H9 (cell line): ENCODE measurements at regions not wholly inside any gene's neighbourhood (a gene's known extent, or its start where the extent isn't known, plus 50 kb on each side); places are given as distances from the start of the nearest gene placed in this dataset.

ENCODE experiments used
- DNase-seq: peaks from one replicate; pipeline ENCODE4 v3.0.0-alpha.2; 2017
- H2AFZ ChIP-seq: one replicate; pipeline ENCODE4 v1.6.1; 2013; ENCODE audit warnings: mild to moderate bottlenecking, low read length, control low read depth, moderate library complexity
- H2AK5ac ChIP-seq: 2 replicates; pipeline ENCODE4 v1.6.1; 2013; ENCODE audit warnings: low read length, control low read depth, mixed read lengths; ENCODE audit not compliant: insufficient read length
- H2BK120ac ChIP-seq: one replicate; pipeline ENCODE4 v1.6.1; 2013; ENCODE audit warnings: low read depth, mild to moderate bottlenecking, low read length, control low read depth, inconsistent platforms; ENCODE audit not compliant: poor library complexity, severe bottlenecking
- H2BK12ac ChIP-seq: 2 replicates; pipeline ENCODE4 v1.6.1; 2013; ENCODE audit warnings: low read length, control low read depth, mixed read lengths, low read depth; ENCODE audit not compliant: insufficient read length
- H2BK15ac ChIP-seq: 2 replicates; pipeline ENCODE4 v1.6.1; 2013; ENCODE audit warnings: low read depth, low read length, control low read depth
- H2BK20ac ChIP-seq: one replicate; pipeline ENCODE4 v1.6.1; 2013; ENCODE audit warnings: low read depth, mild to moderate bottlenecking, low read length, control low read depth, inconsistent platforms; ENCODE audit not compliant: poor library complexity, severe bottlenecking
- H2BK5ac ChIP-seq: 2 replicates; pipeline ENCODE4 v1.6.1; 2013; ENCODE audit warnings: low read length, control low read depth, mixed read lengths; ENCODE audit not compliant: insufficient read length
- H3K14ac ChIP-seq: 2 replicates; pipeline ENCODE4 v1.6.1; 2013; ENCODE audit warnings: low read length, control low read depth; ENCODE audit not compliant: insufficient read depth
- H3K18ac ChIP-seq: 2 replicates; pipeline ENCODE4 v1.6.1; 2013; ENCODE audit warnings: low read depth, mild to moderate bottlenecking, mixed read lengths, low read length, control low read depth; ENCODE audit not compliant: insufficient read length
- H3K23ac ChIP-seq: 2 replicates; pipeline ENCODE4 v1.6.1; 2013; ENCODE audit warnings: low read length, control low read depth, mixed read lengths, low read depth; ENCODE audit not compliant: insufficient read length
- H3K23me2 ChIP-seq: 2 replicates; pipeline ENCODE4 v1.6.1; 2013; ENCODE audit warnings: low read depth, mild to moderate bottlenecking, mixed read lengths, low read length, control low read depth; ENCODE audit not compliant: insufficient read length, poor library complexity, severe bottlenecking
- H3K27ac ChIP-seq: 2 replicates; pipeline ENCODE4 v1.5.1; 2013; ENCODE audit warnings: low read length, control low read depth, mixed read lengths, low read depth; ENCODE audit not compliant: insufficient read length
- H3K27me3 ChIP-seq: 2 replicates; pipeline ENCODE4 v1.6.1; 2013; ENCODE audit warnings: low read length, control low read depth, inconsistent platforms; ENCODE audit not compliant: insufficient read depth
- H3K4ac ChIP-seq: 2 replicates; pipeline ENCODE4 v1.6.1; 2013; ENCODE audit warnings: low read depth, mild to moderate bottlenecking, control low read depth, inconsistent platforms, low read length, moderate library complexity
- H3K4me1 ChIP-seq: 2 replicates; pipeline ENCODE4 v1.6.1; 2013; ENCODE audit warnings: low read length, control low read depth, inconsistent platforms; ENCODE audit not compliant: insufficient read depth
- H3K4me2 ChIP-seq: 2 replicates; pipeline ENCODE4 v1.6.1; 2013; ENCODE audit warnings: low read length, control low read depth, mixed read lengths; ENCODE audit not compliant: insufficient read length, insufficient read depth
- H3K56ac ChIP-seq: 2 replicates; pipeline ENCODE4 v1.6.1; 2013; ENCODE audit warnings: low read depth, mild to moderate bottlenecking, mixed read lengths, low read length, control low read depth; ENCODE audit not compliant: insufficient read length
- H3K79me1 ChIP-seq: 2 replicates; pipeline ENCODE4 v1.6.1; 2013; ENCODE audit warnings: low read depth, mild to moderate bottlenecking, moderate library complexity, low read length, control low read depth, inconsistent platforms; ENCODE audit not compliant: insufficient read depth, poor library complexity, severe bottlenecking
- H3K79me2 ChIP-seq: 2 replicates; pipeline ENCODE4 v1.6.1; 2013; ENCODE audit warnings: low read length, control low read depth, inconsistent platforms; ENCODE audit not compliant: insufficient read depth
- H3K9ac ChIP-seq: 2 replicates; pipeline ENCODE4 v1.6.1; 2013; ENCODE audit warnings: low read length, control low read depth, mixed read lengths; ENCODE audit not compliant: insufficient read length; ENCODE audit errors: extremely low read depth
- H3K9me3 ChIP-seq: one replicate; pipeline ENCODE4 v1.6.1; 2013; ENCODE audit warnings: low read depth, low read length, inconsistent platforms; ENCODE audit not compliant: control insufficient read depth
- H3T11ph ChIP-seq: one replicate; pipeline ENCODE4 v1.6.1; 2013; ENCODE audit warnings: mild to moderate bottlenecking, low read length, control low read depth, inconsistent platforms
- H4K20me1 ChIP-seq: one replicate; pipeline ENCODE4 v1.6.1; 2013; ENCODE audit not compliant: control insufficient read depth, insufficient read length, insufficient read depth
- H4K5ac ChIP-seq: 2 replicates; pipeline ENCODE4 v1.6.1; 2013; ENCODE audit warnings: low read depth, mild to moderate bottlenecking, mixed read lengths, low read length, control low read depth; ENCODE audit not compliant: insufficient read length
- H4K8ac ChIP-seq: replicated peaks from 2 replicates; pipeline ENCODE4 v1.6.1; 2013; ENCODE audit warnings: low read length, control low read depth, mixed read lengths, low read depth; ENCODE audit not compliant: insufficient read length
- H4K91ac ChIP-seq: 2 replicates; pipeline ENCODE4 v1.6.1; 2013; ENCODE audit warnings: low read depth, mild to moderate bottlenecking, moderate library complexity, mixed read lengths, low read length, control low read depth; ENCODE audit not compliant: insufficient read length
- H3K27ac Mint-ChIP-seq, 3 experiments: 2 replicates in 2 of 3; 3 replicates in 1 of 3; pipeline ENCODE4 v1.8.0; 2020 to 2021; ENCODE audit warnings: mixed read lengths in 3 of 3, mild to moderate bottlenecking in 1 of 3, moderate library complexity in 1 of 3
- H3K27me3 Mint-ChIP-seq: 2 replicates; pipeline ENCODE4 v1.8.0; 2021; ENCODE audit warnings: low read depth, mild to moderate bottlenecking, moderate library complexity, mixed read lengths
- H3K36me3 Mint-ChIP-seq, 3 experiments: 2 replicates in 2 of 3; 3 replicates in 1 of 3; pipeline ENCODE4 v1.8.0; 2020 to 2021; ENCODE audit warnings: low read depth in 3 of 3, mixed read lengths in 3 of 3; ENCODE audit not compliant: insufficient read depth in 1 of 3
- H3K4me1 Mint-ChIP-seq, 2 experiments: 2 replicates each; pipeline ENCODE4 v1.8.0; 2020; ENCODE audit warnings: mixed read lengths in 2 of 2
- H3K4me3 Mint-ChIP-seq, 2 experiments: 2 replicates in 1 of 2; 3 replicates in 1 of 2; pipeline ENCODE4 v1.8.0; 2020 to 2021; ENCODE audit warnings: mild to moderate bottlenecking in 2 of 2, mixed read lengths in 2 of 2, moderate library complexity in 1 of 2
- H3K9me3 Mint-ChIP-seq, 2 experiments: 2 replicates in 1 of 2; 3 replicates in 1 of 2; pipeline ENCODE4 v1.8.0; 2020; ENCODE audit warnings: mild to moderate bottlenecking in 2 of 2, mixed read lengths in 2 of 2, moderate library complexity in 1 of 2
- WGBS: extraction: QIAGEN DNeasy Blood & Tissue Kit; methylation state at CpG from one replicate; pipeline ENCODE4 v1.1.7; 2013; ENCODE audit warnings: missing lambda C conversion rate, low lambda C conversion rate, mixed read lengths; ENCODE audit not compliant: insufficient read length; ENCODE audit errors: extremely low coverage; 5-methylcytosine and 5-hydroxymethylcytosine counted together
- TF ChIP-seq, protein P1 (sequence below): fragments of 200-600 bp; sonication (generic); conservative IDR thresholded peaks from 3 replicates; pipeline ENCODE4 v1.8.0; 2021; ENCODE audit warnings: antibody characterized with exemption, mild to moderate bottlenecking

DNA sequence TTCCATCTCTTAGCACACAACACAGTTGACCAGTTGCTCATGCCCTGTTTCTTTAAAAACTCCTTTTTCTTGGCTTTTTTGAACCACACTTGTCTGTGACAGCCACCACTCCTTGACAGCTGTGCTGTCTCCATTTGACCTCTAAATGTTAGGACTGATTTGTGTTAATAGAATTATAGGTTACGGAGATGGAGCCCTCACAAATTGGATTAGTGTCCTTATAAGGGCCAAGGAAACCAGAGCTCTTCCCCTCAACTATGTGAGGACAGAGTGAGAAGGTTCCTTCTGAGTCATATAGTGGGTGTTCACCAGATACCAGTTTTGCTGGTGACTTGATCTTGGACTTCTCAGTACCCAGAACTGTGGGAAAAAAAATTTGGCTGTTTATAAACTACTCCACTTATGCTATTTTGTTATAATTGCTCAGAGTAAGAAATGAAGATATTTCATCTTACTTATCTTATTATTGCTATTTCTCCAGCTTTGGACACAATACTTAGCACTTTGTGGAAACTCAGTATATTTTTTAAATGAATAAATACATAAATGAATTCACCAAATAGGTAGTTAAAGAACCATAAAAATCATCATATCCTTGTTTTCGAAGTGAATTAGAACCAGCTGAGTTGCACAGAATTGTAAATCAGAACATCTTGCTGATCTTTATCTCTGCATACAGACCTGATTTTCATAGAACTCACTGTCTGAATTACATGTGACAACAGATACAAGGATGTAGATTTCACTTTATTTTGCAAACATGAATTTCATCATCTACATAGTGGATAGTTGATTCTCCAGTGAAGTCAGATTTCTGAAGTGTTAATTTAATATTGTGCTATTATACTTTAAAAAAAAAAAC is 598.5 kb upstream of the IRAK1BP1 start:
- TF ChIP-seq, protein P1, sequence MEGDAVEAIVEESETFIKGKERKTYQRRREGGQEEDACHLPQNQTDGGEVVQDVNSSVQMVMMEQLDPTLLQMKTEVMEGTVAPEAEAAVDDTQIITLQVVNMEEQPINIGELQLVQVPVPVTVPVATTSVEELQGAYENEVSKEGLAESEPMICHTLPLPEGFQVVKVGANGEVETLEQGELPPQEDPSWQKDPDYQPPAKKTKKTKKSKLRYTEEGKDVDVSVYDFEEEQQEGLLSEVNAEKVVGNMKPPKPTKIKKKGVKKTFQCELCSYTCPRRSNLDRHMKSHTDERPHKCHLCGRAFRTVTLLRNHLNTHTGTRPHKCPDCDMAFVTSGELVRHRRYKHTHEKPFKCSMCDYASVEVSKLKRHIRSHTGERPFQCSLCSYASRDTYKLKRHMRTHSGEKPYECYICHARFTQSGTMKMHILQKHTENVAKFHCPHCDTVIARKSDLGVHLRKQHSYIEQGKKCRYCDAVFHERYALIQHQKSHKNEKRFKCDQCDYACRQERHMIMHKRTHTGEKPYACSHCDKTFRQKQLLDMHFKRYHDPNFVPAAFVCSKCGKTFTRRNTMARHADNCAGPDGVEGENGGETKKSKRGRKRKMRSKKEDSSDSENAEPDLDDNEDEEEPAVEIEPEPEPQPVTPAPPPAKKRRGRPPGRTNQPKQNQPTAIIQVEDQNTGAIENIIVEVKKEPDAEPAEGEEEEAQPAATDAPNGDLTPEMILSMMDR = no peak
- H3K18ac ChIP-seq = no peak overlapping the region
- H3K79me2 ChIP-seq = no peaks in the 10 kb centered on the region
- no peak overlapping the region for H2AK5ac ChIP-seq
- H3K9me3 Mint-ChIP-seq = no peaks in the 10 kb centered on the region; a peak in 1 of 5 replicates
- DNase-seq = no peak
- H3K27me3 Mint-ChIP-seq = no peaks in the 10 kb centered on the region
- H3K27ac ChIP-seq = no peak overlapping the region
- no peaks in the 10 kb centered on the region for H3K79me1 ChIP-seq
- no peaks in the 10 kb centered on the region for H4K20me1 ChIP-seq
- no peak overlapping the region for H3K9ac ChIP-seq
- H3K14ac ChIP-seq = no peak overlapping the region
- no peak overlapping the region for H3K27ac Mint-ChIP-seq
- H2BK5ac ChIP-seq = no peak overlapping the region
- no CpG with 5 or more reads among the region's 2 CpGs for WGBS
- H3K23ac ChIP-seq = no peak overlapping the region
- H3K4me1 Mint-ChIP-seq = no peaks in the 10 kb centered on the region
- H2AFZ ChIP-seq = no peak overlapping the region
- no peak overlapping the region for H3K4me2 ChIP-seq
- no peak overlapping the region for H2BK20ac ChIP-seq
- no peaks in the 10 kb centered on the region for H3K36me3 Mint-ChIP-seq
- no peak overlapping the region for H2BK15ac ChIP-seq
- H3K4me3 Mint-ChIP-seq = no peak overlapping the region
- H3K27me3 ChIP-seq = no peaks in the 10 kb centered on the region
- H2BK12ac ChIP-seq = no peak overlapping the region
- no peak overlapping the region for H4K5ac ChIP-seq
- H3K4me1 ChIP-seq = no peaks in the 10 kb centered on the region
- no peak overlapping the region for H3K56ac ChIP-seq
- no peak overlapping the region for H4K91ac ChIP-seq
- no peak overlapping the region for H2BK120ac ChIP-seq
- no peak overlapping the region for H3T11ph ChIP-seq
- no peak overlapping the region for H3K4ac ChIP-seq
- H3K23me2 ChIP-seq = no peaks in the 10 kb centered on the region
- no peak overlapping the region for H4K8ac ChIP-seq
- H3K9me3 ChIP-seq = no peaks in the 10 kb centered on the region
